Small intestine (tissue), 7 donors: ENCODE measurements at regions not wholly inside any gene's neighbourhood (a gene's known extent, or its start where the extent isn't known, plus 50 kb on each side); places are given as distances from the start of the nearest gene placed in this dataset.
A peak's percentile ranks its signal among the peaks of the same experiment; 100 is the strongest.

Source experiments
- DNase-seq, 2 donors: peaks; one replicate each; pipeline versions ENCODE4 v3.0.0 to v3.0.0-alpha.2; 2013
- FAIRE-seq: peaks from 2 replicates; lab custom pipeline; 2012; peaks lifted over from hg19 to GRCh38; lab: Jason Lieb, UNC
- H3K27ac ChIP-seq, 3 donors: one replicate each; pipeline ENCODE4 v1.5.1; 2013; ENCODE audit warnings: low read length in 2 of 3, mild to moderate bottlenecking in 2 of 3, control low read depth in 1 of 3, inconsistent platforms in 1 of 3, low read depth in 1 of 3, moderate library complexity in 1 of 3
- H3K27me3 ChIP-seq, 3 donors: one replicate each; pipeline ENCODE4 v1.6.1; 2013; ENCODE audit warnings: low read length in 3 of 3, inconsistent platforms in 1 of 3; ENCODE audit not compliant: control insufficient read depth in 3 of 3, insufficient read depth in 3 of 3
- H3K36me3 ChIP-seq, 3 donors: one replicate each; pipeline ENCODE4 v1.6.1; 2013; ENCODE audit warnings: low read length in 3 of 3, inconsistent platforms in 1 of 3, low read depth in 1 of 3, mild to moderate bottlenecking in 1 of 3, moderate library complexity in 1 of 3; ENCODE audit not compliant: control insufficient read depth in 3 of 3, insufficient read depth in 2 of 3
- H3K4me1 ChIP-seq, 3 donors: one replicate each; pipeline ENCODE4 v1.6.1; 2013; ENCODE audit warnings: low read length in 2 of 3, inconsistent platforms in 1 of 3, low read depth in 1 of 3, mild to moderate bottlenecking in 1 of 3, moderate library complexity in 1 of 3; ENCODE audit not compliant: control insufficient read depth in 3 of 3, insufficient read depth in 2 of 3
- H3K4me3 ChIP-seq, 3 donors: one replicate each; pipeline ENCODE4 v1.5.1; 2013; ENCODE audit warnings: low read length in 3 of 3, control low read depth in 1 of 3, inconsistent platforms in 1 of 3, low read depth in 1 of 3, mild to moderate bottlenecking in 1 of 3, moderate library complexity in 1 of 3
- H3K9me3 ChIP-seq, 2 donors: one replicate each; pipeline ENCODE4 v1.6.1; 2013; ENCODE audit warnings: low read depth in 1 of 2, low read length in 1 of 2; ENCODE audit not compliant: control insufficient read depth in 2 of 2, insufficient read depth in 1 of 2
- WGBS, 3 donors: extraction: QIAGEN DNeasy Blood & Tissue Kit; methylation state at CpG; one replicate each; pipeline ENCODE4 v1.1.7; 2013; 5-methylcytosine and 5-hydroxymethylcytosine counted together
- donor health status: healthy with polysubstance abuse.
- donor health status: control.
- donor health status: control.
- donor health status: Bipolar disorder and iron deficiency.
- donor health status: healthy.

GRCh38 chr7:142671506-142671905 is 77.8 kb upstream of the PRSS1 start:
- 24 to 51% (median 36%) methylated on average over 2 of the region's 2 CpGs for WGBS, 3 donors
- H3K4me1 ChIP-seq, result no peaks in the 10 kb centered on the region
- no peaks in the 10 kb centered on the region for H3K9me3 ChIP-seq
- no peak overlapping the region for H3K27ac ChIP-seq
- H3K27me3 ChIP-seq, result no peaks in the 10 kb centered on the region
- FAIRE-seq (no peak), DNase-seq (no peak)
- H3K36me3 ChIP-seq, result no peaks in the 10 kb centered on the region
- no peak overlapping the region for H3K4me3 ChIP-seq

DNA sequence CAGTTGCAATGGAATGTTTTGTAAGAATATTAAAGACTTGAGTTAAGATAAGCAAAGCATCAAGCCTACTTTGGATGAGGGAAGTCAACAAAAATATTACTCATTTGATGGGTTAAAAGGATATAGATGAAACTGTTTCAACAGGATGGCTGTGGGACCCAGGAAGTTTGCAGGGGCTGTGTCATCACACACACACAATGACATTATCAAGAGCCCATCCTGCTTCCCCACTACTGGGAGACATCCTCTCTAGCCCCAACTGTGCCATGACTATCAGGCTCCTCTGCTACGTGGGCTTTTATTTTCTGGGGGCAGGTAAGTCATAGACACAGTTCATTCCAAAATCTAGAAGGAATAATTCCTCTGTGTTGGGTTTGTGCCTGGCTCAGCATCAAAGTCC is 78.8 kb upstream of the PRSS1 start:
- Histone ChIP-seq H3K4me1 (no peaks in the 10 kb centered on the region), H3K36me3 (no peaks in the 10 kb centered on the region), H3K4me3 (no peak overlapping the region), H3K27ac (no peak overlapping the region), H3K9me3 (no peaks in the 10 kb centered on the region), H3K27me3 (no peaks in the 10 kb centered on the region)
- WGBS, 3 donors, result 50 to 88% (median 75%) methylated on average over 1 of the region's 1 CpG
- DNase-seq (no peak), FAIRE-seq (no peak)

DNA sequence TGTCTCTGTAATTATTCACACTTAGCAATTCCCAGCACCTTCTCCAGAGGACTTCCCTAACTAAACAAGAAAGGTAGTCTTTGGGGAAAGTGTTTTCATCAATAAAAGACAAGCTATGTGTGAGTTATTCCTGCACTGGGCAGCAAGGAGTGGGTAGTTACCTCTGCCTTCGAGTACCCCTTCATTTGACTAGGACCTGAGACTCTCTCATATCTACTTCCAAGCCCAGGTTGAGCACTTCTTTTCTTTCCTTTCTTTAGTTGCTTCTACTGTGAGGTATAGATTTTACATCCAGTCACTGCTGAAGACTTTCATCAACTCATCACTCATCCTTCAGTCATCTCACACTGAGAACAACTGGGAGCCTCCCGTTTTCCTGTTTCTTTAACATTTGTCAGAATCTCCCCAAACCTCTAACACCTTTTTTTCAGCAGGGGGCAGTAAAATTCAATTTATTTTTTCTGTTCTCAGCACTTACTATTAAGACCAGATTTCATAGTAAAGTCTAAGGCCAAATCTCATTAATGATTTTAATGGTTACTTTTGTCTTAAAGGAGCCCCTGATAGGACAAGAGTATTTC is 80.1 kb upstream of the PRSS1 start:
- 34 to 49% (median 44%) methylated on average over 2 of the region's 2 CpGs for WGBS, 3 donors
- Histone ChIP-seq H3K4me3 (no peak overlapping the region), H3K27me3 (no peaks in the 10 kb centered on the region), H3K9me3 (no peaks in the 10 kb centered on the region), H3K4me1 (no peaks in the 10 kb centered on the region), H3K27ac (no peak overlapping the region), H3K36me3 (no peaks in the 10 kb centered on the region)
- DNase-seq (peak; percentile 15 to 26), FAIRE-seq (no peak)

GRCh38 chr7:142668495-142668894 is 80.8 kb upstream of the PRSS1 start:
- no peak for DNase-seq
- FAIRE-seq, result no peak
- H3K9me3 ChIP-seq, result no peaks in the 10 kb centered on the region
- no peaks in the 10 kb centered on the region for H3K36me3 ChIP-seq
- H3K4me3 ChIP-seq, result no peak overlapping the region
- 39 to 52% (median 49%) methylated on average over 4 of the region's 4 CpGs for WGBS, 3 donors
- no peaks in the 10 kb centered on the region for H3K27me3 ChIP-seq
- H3K4me1 ChIP-seq, result no peaks in the 10 kb centered on the region
- no peak overlapping the region for H3K27ac ChIP-seq

- Histone ChIP-seq H3K4me1 (no peaks in the 10 kb centered on the region), H3K27ac (no peak overlapping the region), H3K27me3 (no peaks in the 10 kb centered on the region), H3K36me3 (no peaks in the 10 kb centered on the region), H3K4me3 (no peak overlapping the region), H3K9me3 (no peaks in the 10 kb centered on the region)
- 57 to 68% (median 67%) methylated on average over 1 of the region's 1 CpG for WGBS, 3 donors
- no peak for DNase-seq
- no peak for FAIRE-seq
These were observed 91.9 kb upstream of the PRSS1 start for GRCh38 chr7:142657376-142657775.

- DNase-seq, result no peak
- Histone ChIP-seq H3K27me3 (no peaks in the 10 kb centered on the region), H3K27ac (no peak overlapping the region), H3K4me3 (no peak overlapping the region), H3K4me1 (no peaks in the 10 kb centered on the region), H3K36me3 (no peaks in the 10 kb centered on the region), H3K9me3 (no peaks in the 10 kb centered on the region)
- 76 to 80% (median 76%) methylated on average over 5 of the region's 5 CpGs for WGBS, 3 donors
- FAIRE-seq, result no peak
These were observed 94.9 kb upstream of the PRSS1 start for GRCh38 chr7:142654398-142654797.

- WGBS, 3 donors, result 78 to 86% (median 78%) methylated on average over 1 of the region's 1 CpG
- H3K36me3 ChIP-seq, result no peaks in the 10 kb centered on the region
- H3K4me1 ChIP-seq, result no peaks in the 10 kb centered on the region
- H3K9me3 ChIP-seq, result no peaks in the 10 kb centered on the region
- no peak for FAIRE-seq
- no peak overlapping the region for H3K27ac ChIP-seq
- no peak for DNase-seq
- H3K27me3 ChIP-seq, result peaks cover 0 to 12% (median 6%) of the 10 kb centered on the region in 3 donors
- no peak overlapping the region for H3K4me3 ChIP-seq
These were observed 101.5 kb upstream of the PRSS1 start for GRCh38 chr7:142647749-142648148.

DNA sequence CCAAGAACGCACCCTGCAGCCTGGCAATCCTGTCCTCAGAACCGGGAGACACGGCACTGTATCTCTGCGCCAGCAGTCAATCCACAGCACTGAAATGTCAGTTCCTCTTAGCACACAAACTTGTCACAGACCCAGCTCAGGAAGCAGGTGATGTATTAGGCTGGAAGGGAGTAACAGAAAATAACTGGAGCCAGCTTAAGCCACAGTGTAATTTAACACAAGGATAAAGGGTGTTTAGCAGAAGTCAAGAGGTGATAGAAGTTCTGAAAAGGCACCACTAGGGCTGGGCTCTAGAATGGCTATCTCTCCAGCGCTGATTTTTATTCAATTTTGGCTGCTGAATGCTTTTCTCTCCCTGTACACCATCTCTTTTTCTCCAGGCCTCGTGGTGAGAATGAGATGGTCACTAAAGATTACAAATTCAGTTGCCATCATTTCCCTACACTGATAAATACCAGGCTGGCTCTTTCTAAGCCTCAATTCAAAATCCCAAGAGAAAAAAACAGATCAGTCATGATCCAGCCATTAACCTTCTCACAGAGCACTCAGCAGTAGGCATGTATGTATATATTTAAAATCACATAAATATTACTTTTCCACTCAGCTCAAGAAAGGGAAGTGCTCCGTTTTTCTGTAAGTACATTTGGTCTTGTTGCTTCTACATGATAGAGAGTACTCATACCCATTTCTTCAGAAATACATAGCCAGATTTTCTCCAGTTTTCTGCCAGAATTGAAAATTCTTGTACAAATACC is 102.7 kb upstream of the PRSS1 start:
- Histone ChIP-seq H3K36me3 (no peaks in the 10 kb centered on the region), H3K9me3 (no peaks in the 10 kb centered on the region), H3K4me1 (no peaks in the 10 kb centered on the region), H3K4me3 (no peak overlapping the region), H3K27ac (no peak overlapping the region), H3K27me3 (peaks cover 0 to 13% (median 6%) of the 10 kb centered on the region in 3 donors)
- no peak for FAIRE-seq
- WGBS, 3 donors, result 43 to 50% (median 45%) methylated on average over 7 of the region's 7 CpGs
- DNase-seq, result no peak
